HCT116 (cell line): ENCODE measurements at regions not wholly inside any gene's neighbourhood (a gene's known extent, or its start where the extent isn't known, plus 50 kb on each side); places are given as distances from the start of the nearest gene placed in this dataset.

Source experiments
- ATAC-seq: fragments of 200-7000 bp; cut with Tn5 transposase; 2 replicates; pipeline ENCODE4 v1.9.1; 2020; ENCODE audit warnings: mild to moderate bottlenecking, moderate library complexity
- BruUV-seq: library from RNA; stranded (reverse); fragments of 400-500 nt; replicated peaks from 2 replicates; lab custom pipeline; 2021; lab: Mats Ljungman, UMichigan
- CTCF ChIA-PET: fragments of 300-600 bp; sonication (Branson Sonifier 250); formaldehyde crosslinking; loops from one replicate; lab custom pipeline; 2021; ENCODE audit warnings: antibody characterized with exemption; lab: Charles Lee
- POLR2A ChIA-PET: fragments of 300-600, 350-600 bp; sonication (Branson Sonifier 250); formaldehyde crosslinking; loops from one replicate; lab custom pipeline; 2021; ENCODE audit warnings: antibody characterized with exemption; lab: Charles Lee
- RAD21 ChIA-PET, 2 experiments: fragments of 300-600 bp; sonication (Branson Sonifier 250); formaldehyde crosslinking; loops; one replicate each; lab custom pipeline; 2023; ENCODE audit warnings: low total read pairs in 2 of 2; ENCODE audit not compliant: uncharacterized antibody in 2 of 2, unreplicated experiment in 2 of 2, low non-redundant PET in 1 of 2; lab: Charles Lee
- DNase-seq: peaks from one replicate; pipeline ENCODE4 v3.0.0-alpha.2; 2010; ENCODE audit warnings: low read depth, low spot score
- H2AFZ ChIP-seq: fragments of 200-600 bp; shearing (Covaris generic), sonication (generic); 2 replicates; pipeline ENCODE4 v1.6.1; 2017; ENCODE audit warnings: low read depth, mixed run types, mixed read lengths, antibody characterized with exemption, low read length; ENCODE audit not compliant: poor library complexity, severe bottlenecking
- H3K27ac ChIP-seq: 2 replicates; pipeline ENCODE4 v1.5.1; 2012; ENCODE audit warnings: low read depth, low read length
- H3K27me3 ChIP-seq: fragments of 200-600 bp; sonication (generic); 2 replicates; pipeline ENCODE4 v1.6.1; 2016; ENCODE audit warnings: mixed run types, low read length, mixed read lengths; ENCODE audit not compliant: insufficient read depth
- H3K36me3 ChIP-seq, 2 experiments: fragments of 200-500 bp in 1 of 2; fragments of 200-600 bp in 1 of 2; sonication (Bioruptor generic) in 1 of 2; sonication (generic) in 1 of 2; 2 replicates each; pipeline versions ENCODE4 v1.5.1 to v1.6.1; 2014 to 2016; ENCODE audit warnings: low read length in 2 of 2, inconsistent platforms in 1 of 2, mixed read lengths in 1 of 2, mixed run types in 1 of 2; ENCODE audit not compliant: insufficient read depth in 2 of 2, control insufficient read depth in 1 of 2
- H3K4me1 ChIP-seq, 2 experiments: fragments of 200-600 bp in 1 of 2; sonication (generic) in 1 of 2; 2 replicates each; pipeline versions ENCODE4 v1.5.1 to v1.6.1; 2012 to 2017; ENCODE audit warnings: low read length in 2 of 2, inconsistent platforms in 1 of 2, mild to moderate bottlenecking in 1 of 2, mixed read lengths in 1 of 2, mixed run types in 1 of 2, moderate library complexity in 1 of 2; ENCODE audit not compliant: insufficient read depth in 2 of 2, control insufficient read depth in 1 of 2
- H3K4me2 ChIP-seq: fragments of 200-600 bp; sonication (generic); 2 replicates; pipeline ENCODE4 v1.6.1; 2017; ENCODE audit warnings: mixed run types, low read length, mixed read lengths
- H3K4me3 ChIP-seq, 2 experiments: fragments of 200-600 bp in 1 of 2; sonication (generic) in 1 of 2; replicated peaks in 1 of 2; 2 replicates each; pipeline ENCODE4 v1.5.1; 2011 to 2016; ENCODE audit warnings: low read length in 2 of 2, control low read depth in 1 of 2, low read depth in 1 of 2, mild to moderate bottlenecking in 1 of 2, mixed read lengths in 1 of 2, mixed run types in 1 of 2
- H3K79me2 ChIP-seq: fragments of 200-600 bp; sonication (generic); 2 replicates; pipeline ENCODE4 v1.6.1; 2017; ENCODE audit warnings: mild to moderate bottlenecking, mixed run types, low read length, moderate library complexity, mixed read lengths; ENCODE audit not compliant: insufficient read depth
- H3K9ac ChIP-seq: fragments of 200-600 bp; sonication (generic); 2 replicates; pipeline ENCODE4 v1.6.1; 2016; ENCODE audit warnings: low read length, mixed read lengths
- H3K9me2 ChIP-seq: fragments of 200-600 bp; sonication (generic), shearing (Covaris generic); 2 replicates; pipeline ENCODE4 v1.6.1; 2017; ENCODE audit warnings: mixed run types, mild to moderate bottlenecking, moderate library complexity; ENCODE audit not compliant: insufficient read depth
- H3K9me3 ChIP-seq, 2 experiments: fragments of 200-500 bp in 1 of 2; fragments of 200-600 bp in 1 of 2; sonication (Bioruptor generic) in 1 of 2; sonication (generic) in 1 of 2; 2 replicates each; pipeline ENCODE4 v1.6.1; 2014 to 2017; ENCODE audit warnings: low read length in 2 of 2, mixed read lengths in 2 of 2, inconsistent platforms in 1 of 2, low read depth in 1 of 2, mild to moderate bottlenecking in 1 of 2, mixed run types in 1 of 2, moderate library complexity in 1 of 2; ENCODE audit not compliant: control insufficient read depth in 1 of 2, insufficient read depth in 1 of 2
- H4K20me1 ChIP-seq: fragments of 200-600 bp; sonication (generic), shearing (Covaris generic); 2 replicates; pipeline ENCODE4 v1.6.1; 2017; ENCODE audit warnings: mixed run types, mild to moderate bottlenecking, moderate library complexity; ENCODE audit not compliant: insufficient read depth
- CTCF ChIP-seq, 3 experiments: fragments of 200-600 bp in 1 of 3; sonication (generic) in 1 of 3; IDR thresholded peaks in 2 of 3; conservative IDR thresholded peaks in 1 of 3; 2 replicates each; pipeline ENCODE4 v1.5.1; 2012 to 2017; ENCODE audit warnings: low read depth in 2 of 3, low read length in 2 of 3, antibody characterized with exemption in 1 of 3, borderline replicate concordance in 1 of 3, control low read depth in 1 of 3, mild to moderate bottlenecking in 1 of 3, mixed read lengths in 1 of 3, mixed run types in 1 of 3, moderate library complexity in 1 of 3; ENCODE audit not compliant: insufficient read depth in 1 of 3
- EGR1 ChIP-seq: IDR thresholded peaks from 2 replicates; pipeline ENCODE4 v1.6.1; 2012; ENCODE audit warnings: low read depth
- EZH2 ChIP-seq: fragments of 200-600 bp; sonication (generic); IDR thresholded peaks from 2 replicates; pipeline ENCODE4 v1.6.1; 2017; ENCODE audit warnings: antibody characterized with exemption, mixed run types
- FOSL1 ChIP-seq: IDR thresholded peaks from 2 replicates; pipeline ENCODE4 v1.6.1; 2012; ENCODE audit warnings: low read depth
- MAX ChIP-seq: IDR thresholded peaks from 2 replicates; pipeline ENCODE4 v1.6.1; 2012
- POLR2A ChIP-seq: IDR thresholded peaks from 2 replicates; pipeline ENCODE4 v1.7.0; 2011; ENCODE audit warnings: borderline replicate concordance; ENCODE audit not compliant: insufficient read depth, insufficient read length; ENCODE audit errors: extremely low read depth
- POLR2AphosphoS5 ChIP-seq: IDR thresholded peaks from 2 replicates; pipeline ENCODE4 v1.6.1; 2011; ENCODE audit warnings: mild to moderate bottlenecking, low read depth, low read length, moderate library complexity
- RAD21 ChIP-seq: IDR thresholded peaks from 2 replicates; pipeline ENCODE4 v1.6.1; 2012; ENCODE audit warnings: low read depth, mild to moderate bottlenecking
- REST ChIP-seq: IDR thresholded peaks from 2 replicates; pipeline ENCODE4 v1.6.1; 2012; ENCODE audit warnings: low read depth
- SP1 ChIP-seq: IDR thresholded peaks from 2 replicates; pipeline ENCODE4 v1.6.1; 2012; ENCODE audit warnings: low read depth
- YY1 ChIP-seq: IDR thresholded peaks from 2 replicates; pipeline ENCODE4 v1.6.1; 2011; ENCODE audit warnings: low read length, low read depth, moderate library complexity, mild to moderate bottlenecking; ENCODE audit not compliant: insufficient replicate concordance; ENCODE audit errors: extremely low read depth
- ZFX ChIP-seq: fragments of 450-650 bp; IDR thresholded peaks from 2 replicates; pipeline ENCODE4 v1.6.1; 2017
- ZNF274 ChIP-seq: fragments of 200-500 bp; sonication (Bioruptor generic); IDR thresholded peaks from 2 replicates; pipeline ENCODE4 v1.6.1; 2014; ENCODE audit warnings: mild to moderate bottlenecking, low read depth, low read length, inconsistent platforms
- intact Hi-C: fragments of 100-400 bp; cut with micrococcal nuclease; formaldehyde crosslinking; loops from 2 replicates; pipeline ENCODE4 v1.10.0; 2022
- TF ChIP-seq, protein P1 (sequence below): IDR thresholded peaks from 2 replicates; pipeline ENCODE4 v1.6.1; 2011; ENCODE audit warnings: mild to moderate bottlenecking, low read length, moderate library complexity; ENCODE audit not compliant: insufficient replicate concordance; ENCODE audit errors: extremely low read depth

DNA sequence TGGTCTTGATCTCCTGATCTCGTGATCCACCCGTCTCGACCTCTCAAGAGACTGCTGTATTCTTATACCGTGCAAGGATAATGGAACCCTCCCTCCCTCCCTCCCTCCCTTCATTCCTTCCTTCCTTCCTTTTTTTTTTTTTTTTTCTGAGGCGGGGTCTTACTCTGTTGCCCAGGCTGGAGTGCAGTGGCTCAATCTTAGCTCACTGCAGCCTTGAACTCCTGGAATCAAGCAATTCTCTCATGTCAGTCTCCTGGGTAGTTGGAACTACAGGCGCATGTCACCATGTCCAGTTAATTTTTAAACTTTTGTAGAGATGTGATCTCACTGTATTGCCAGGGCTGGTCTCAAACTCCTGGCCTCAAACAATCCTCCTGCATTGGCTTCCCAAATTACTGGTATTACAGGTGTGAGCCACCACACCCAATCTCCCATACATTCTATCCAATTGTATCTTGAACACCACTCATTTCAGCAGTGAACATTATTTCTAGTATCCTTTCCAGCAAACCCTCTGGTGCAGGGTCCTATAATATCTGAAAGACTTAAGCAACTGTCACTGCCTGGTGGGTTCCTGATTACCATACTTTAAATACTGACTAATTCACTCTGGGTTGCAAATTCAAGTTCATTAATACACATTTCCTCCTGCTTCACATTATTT lies 210.0 kb upstream of the ZNF217 start:
- ChIA-PET POLR2A (no interaction called here), CTCF (no interaction called here)
- H3K4me1 ChIP-seq: peaks cover 12 to 25% of the 10 kb centered on the region in 2 experiments

More for the DNA sequence above, 210.0 kb upstream of the ZNF217 start:
- no peak overlapping the region for H3K4me3 ChIP-seq
- intact Hi-C loops: no loop called here
- H3K9me2 ChIP-seq: no peaks in the 10 kb centered on the region
- no peak for TF ChIP-seq FOSL1
- TF ChIP-seq, protein P1, sequence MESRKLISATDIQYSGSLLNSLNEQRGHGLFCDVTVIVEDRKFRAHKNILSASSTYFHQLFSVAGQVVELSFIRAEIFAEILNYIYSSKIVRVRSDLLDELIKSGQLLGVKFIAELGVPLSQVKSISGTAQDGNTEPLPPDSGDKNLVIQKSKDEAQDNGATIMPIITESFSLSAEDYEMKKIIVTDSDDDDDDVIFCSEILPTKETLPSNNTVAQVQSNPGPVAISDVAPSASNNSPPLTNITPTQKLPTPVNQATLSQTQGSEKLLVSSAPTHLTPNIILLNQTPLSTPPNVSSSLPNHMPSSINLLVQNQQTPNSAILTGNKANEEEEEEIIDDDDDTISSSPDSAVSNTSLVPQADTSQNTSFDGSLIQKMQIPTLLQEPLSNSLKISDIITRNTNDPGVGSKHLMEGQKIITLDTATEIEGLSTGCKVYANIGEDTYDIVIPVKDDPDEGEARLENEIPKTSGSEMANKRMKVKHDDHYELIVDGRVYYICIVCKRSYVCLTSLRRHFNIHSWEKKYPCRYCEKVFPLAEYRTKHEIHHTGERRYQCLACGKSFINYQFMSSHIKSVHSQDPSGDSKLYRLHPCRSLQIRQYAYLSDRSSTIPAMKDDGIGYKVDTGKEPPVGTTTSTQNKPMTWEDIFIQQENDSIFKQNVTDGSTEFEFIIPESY: no peak
- no peak for TF ChIP-seq SP1
- TF ChIP-seq ZFX: no peak
- no peak for TF ChIP-seq MAX
- no peak for TF ChIP-seq EZH2
- TF ChIP-seq YY1: no peak
- TF ChIP-seq POLR2AphosphoS5: no peak
- no peak for TF ChIP-seq CTCF (IDR thresholded peaks at IDR 0.05 in 2 of 3, conservative IDR thresholded peaks at IDR 0.05 in 1 of 3; ENCODE audit: borderline replicate concordance in 1 of 3, insufficient read depth in 1 of 3, low read depth in 2 of 3, low read length in 2 of 3)
- no peak for TF ChIP-seq ZNF274
- TF ChIP-seq POLR2A: no peak
- no peak for TF ChIP-seq REST
- no peak for TF ChIP-seq EGR1
- TF ChIP-seq RAD21: no peak
- TF ChIP-seq, all 23 proteins: peak for 0
- Histone ChIP-seq H4K20me1 (no peaks in the 10 kb centered on the region), H3K9ac (no peak overlapping the region), H3K36me3 (no peaks in the 10 kb centered on the region), H3K27ac (no peak overlapping the region), H3K79me2 (no peaks in the 10 kb centered on the region), H2AFZ (no peak overlapping the region), H3K4me2 (no peak overlapping the region), H3K27me3 (no peaks in the 10 kb centered on the region), H3K9me3 (no peaks in the 10 kb centered on the region)
- BruUV-seq: no TSS peak
- ATAC-seq: no peak
- RAD21 ChIA-PET: no interaction called here
- no peak for DNase-seq
